GM13976 (cell line): ENCODE measurements at regions not wholly inside any gene's neighbourhood (a gene's known extent, or its start where the extent isn't known, plus 50 kb on each side); places are given as distances from the start of the nearest gene placed in this dataset.
A peak's percentile ranks its signal among the peaks of the same experiment; 100 is the strongest.
"Not testable (repeated sequence)": the region's sequence is repeated elsewhere in the genome, so short reads cannot be mapped to it uniquely, and the experiment has no call there.

ENCODE experiments used
- DNase-seq: peaks from one replicate; pipeline ENCODE4 v3.0.0; 2012; ENCODE audit warnings: low spot score
- in situ Hi-C: fragments of 300-500 bp; cut with MboI; formaldehyde crosslinking; loops from one replicate; pipeline ENCODE4 v1.12.0; 2022; ENCODE audit warnings: low sequenced_read_pairs, mixed read lengths, inconsistent platforms; ENCODE audit not compliant: unreplicated experiment

DNA sequence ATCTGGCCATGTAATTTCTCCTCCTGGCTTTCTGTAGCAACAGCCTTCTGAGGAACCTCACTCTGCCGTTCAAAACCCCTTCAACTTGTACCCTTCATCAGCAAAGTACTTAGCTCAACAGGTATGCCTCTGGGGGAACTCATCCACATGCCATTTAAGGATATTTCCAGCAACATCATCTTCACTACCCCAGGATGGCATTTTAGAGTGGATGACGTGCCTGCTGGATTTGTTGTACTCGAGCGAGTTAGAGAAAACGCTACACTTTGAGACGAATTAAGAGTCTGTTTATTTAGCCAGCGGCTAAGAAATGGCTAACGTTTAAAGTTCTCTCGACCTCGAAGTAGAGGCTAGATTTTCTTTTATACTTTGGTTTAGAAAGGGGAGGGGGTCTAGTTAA lies 122.1 kb downstream of the UNC93B1 start:
- in situ Hi-C loops, DNase-seq: not testable (repeated sequence)

DNA sequence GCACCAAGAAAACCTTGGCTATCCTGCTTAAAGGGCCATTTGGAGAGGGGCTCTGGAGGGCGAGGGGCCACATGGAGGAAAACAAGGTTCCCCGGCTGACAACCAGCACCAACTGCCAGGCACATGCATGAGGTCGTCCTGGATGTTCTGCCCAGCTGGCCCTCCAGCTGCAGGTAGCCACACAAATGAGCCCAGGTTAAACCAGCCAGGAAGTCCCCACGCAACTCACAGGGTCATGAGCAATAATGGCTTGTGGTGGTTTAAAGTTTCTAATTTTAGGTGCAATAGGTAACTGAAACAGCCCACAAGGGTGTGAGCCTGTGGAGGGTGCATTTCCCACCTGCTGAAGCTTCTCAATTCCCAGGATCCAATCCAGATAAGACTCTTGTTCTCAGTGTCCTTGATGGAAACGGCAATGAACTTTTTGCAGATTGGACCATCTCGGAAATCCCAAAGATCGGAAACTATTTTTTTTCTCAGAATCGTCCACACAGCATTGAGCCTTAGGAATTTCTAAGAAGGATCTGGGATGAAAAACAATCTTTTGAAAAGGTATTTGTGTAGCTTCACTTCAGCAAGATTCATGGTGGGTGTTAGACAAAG lies 123.2 kb downstream of the UNC93B1 start:
- in situ Hi-C loops: not testable (repeated sequence)

DNA sequence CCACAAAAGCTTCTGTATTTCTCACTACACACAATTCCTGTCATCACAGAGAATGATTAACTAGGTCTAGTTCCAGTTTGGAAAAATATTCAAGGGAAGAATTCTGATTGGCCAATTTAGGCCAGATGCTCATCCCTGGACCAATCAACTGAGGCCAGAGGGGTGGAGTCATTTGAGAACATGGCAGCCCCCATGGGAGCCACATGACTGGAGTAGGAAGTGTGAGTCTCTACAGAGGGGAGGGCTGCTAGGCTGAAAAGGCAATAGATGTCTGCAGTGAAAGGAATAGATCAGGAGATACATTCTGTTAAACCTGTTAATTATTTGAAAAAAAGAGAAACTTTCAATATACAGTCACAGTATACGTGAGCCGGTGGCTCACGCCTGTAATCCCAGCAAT lies 125.2 kb downstream of the UNC93B1 start:
- in situ Hi-C loops, DNase-seq: not testable (repeated sequence)

More for the DNA sequence above, 123.2 kb downstream of the UNC93B1 start:
- not testable (repeated sequence) for DNase-seq

DNA sequence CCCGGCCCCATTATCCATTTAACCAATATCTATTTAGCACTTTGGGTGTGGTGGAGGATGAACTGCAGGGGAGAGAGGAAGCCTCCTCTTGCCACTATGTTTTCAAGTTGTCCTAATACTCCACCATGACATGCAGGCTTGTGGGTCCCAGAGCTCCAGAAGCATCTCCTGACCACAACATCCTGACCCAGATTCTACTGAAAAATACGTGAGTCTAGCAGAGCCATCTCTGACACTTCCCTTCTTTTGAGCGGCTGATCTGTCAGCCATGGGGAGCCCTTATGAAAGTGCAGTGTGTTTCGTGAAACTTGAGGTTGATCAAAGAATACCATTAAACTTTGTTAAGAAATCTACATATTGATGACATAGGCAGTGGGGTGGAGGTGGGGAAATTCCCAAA lies 126.6 kb downstream of the UNC93B1 start:
- in situ Hi-C loops, DNase-seq: not testable (repeated sequence)

DNA sequence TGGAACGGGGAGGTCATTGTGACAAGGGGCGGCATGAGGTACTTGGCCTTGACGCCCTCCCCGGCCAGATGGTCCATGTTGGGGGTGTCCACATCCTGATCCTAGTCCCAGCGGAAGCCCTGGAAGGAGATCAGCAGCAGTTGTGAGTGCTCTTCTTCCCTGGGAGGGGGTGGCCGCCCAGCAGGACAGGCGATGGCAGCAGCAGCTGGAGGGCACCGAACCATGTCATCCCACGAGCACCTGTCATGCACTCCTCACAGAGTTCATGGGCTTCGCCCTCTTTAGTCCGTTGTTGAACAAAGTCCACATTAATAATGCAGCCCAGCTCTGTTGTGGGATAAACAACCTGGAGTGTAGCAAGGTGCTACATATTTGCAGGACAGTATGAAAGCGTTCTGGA lies 130.7 kb downstream of the UNC93B1 start:
- DNase-seq, in situ Hi-C loops: not testable (repeated sequence)

DNA sequence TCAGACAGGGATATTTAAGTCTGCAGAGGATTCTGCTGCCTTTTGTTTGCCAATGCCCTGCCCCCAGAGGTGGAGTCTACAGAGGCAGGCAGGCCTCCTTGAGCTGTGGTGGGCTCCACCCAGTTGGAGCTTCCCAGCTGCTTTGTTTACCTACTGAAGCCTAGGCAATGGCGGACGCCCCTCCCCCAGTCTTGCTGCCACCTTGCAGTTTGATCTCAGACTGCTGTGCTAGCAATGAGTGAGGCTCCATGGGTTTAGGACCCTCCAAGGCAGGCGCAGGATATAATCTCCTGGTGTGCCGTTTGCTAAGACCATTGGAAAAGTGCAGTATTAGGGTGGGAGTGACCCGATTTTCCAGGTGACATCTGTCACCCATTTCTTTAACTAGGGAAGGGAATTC lies 132.7 kb downstream of the UNC93B1 start:
- in situ Hi-C loops, DNase-seq: not testable (repeated sequence)

DNA sequence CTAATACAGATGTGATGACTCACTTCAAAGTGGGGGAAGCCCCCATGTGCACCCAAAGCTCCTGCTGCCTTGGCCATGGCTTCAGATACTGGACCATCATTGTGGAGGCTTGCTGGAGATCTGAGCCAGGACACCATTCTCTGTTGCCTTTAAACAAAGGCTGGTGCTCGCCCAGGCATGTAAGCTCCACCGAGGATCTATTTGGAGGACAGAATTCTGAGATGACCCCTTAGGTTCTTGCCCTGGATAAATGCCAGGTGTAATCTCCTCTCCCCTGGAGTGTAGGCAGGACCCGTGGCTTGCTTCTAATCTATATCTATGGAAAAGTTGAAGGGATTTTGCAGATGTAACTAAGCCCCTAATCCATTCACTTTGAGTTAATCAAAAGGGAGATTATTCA lies 141.0 kb downstream of the UNC93B1 start:
- in situ Hi-C loops, DNase-seq: not testable (repeated sequence)

DNA sequence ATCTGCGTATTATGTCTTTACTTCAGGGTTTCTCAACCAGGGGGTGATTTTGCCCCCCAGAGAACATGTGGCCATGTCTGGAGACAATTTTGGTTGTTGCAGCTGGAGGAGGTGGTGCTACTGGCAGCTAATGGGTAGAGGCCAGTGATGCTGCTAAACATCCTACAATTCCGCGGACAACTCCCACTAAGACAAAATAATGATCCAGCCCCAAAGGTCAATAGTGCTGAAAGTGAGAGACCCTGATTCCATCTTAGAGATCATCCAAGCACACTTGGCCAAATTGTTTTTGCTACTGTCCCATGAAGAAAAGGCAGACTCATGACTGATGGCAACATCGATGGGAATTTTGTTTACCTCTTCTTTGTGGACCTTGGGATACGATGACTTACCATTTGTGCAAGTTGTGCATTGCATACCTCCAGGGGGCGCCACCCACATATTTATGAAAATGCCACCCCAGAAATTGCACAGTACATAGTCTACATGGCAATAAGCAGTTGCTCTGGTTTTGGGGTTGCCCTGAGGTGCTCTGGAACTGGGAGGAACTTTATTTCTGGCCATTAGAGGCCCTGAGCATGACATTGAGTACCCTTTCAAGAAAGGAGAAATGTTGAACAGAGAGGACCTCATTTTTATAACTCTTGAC lies 144.3 kb downstream of the UNC93B1 start:
- DNase-seq: peak; percentile 4

DNA sequence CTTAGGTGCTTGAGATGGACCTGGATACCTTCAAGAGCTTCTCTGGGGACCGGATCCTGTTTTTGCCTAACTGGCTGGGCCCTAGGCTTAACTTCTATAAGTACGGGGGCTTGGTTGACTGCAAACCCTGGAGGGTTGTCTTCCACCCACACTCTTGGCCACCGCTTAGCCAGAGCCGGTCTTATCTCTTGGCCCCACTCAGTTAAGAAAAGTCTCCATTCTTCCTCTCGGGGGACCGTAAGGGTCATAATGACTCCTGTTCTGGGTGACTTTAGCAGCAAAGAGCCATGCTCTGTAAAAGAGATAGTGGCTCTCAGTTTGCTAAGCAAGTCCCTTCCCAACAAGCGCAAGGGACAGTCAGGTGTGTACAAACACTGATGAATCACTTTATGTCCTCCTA lies 153.2 kb downstream of the UNC93B1 start:
- in situ Hi-C loops: not testable (repeated sequence)

More for the DNA sequence above, 144.3 kb downstream of the UNC93B1 start:
- in situ Hi-C loops: not testable (repeated sequence)

DNA sequence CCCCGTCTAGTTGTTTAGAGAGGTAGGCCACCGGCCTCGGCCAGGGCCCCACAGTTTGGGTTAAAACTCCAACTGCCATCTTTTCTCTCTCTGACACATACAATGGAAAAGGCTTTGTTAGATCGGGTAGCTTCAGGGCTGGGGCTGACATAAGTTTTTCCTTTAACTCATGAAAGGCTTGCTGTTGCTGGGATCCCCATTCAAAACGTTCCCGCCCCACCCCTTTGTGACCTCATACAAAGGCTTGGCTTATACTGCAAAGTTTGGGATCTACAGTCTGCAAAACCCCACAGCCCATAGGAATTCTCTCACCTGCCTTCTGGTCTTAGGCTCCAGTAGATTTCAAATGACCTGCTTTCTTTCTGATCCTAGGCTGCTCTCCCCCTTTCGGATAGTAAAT lies 154.1 kb downstream of the UNC93B1 start:
- DNase-seq, in situ Hi-C loops: not testable (repeated sequence)

More for the DNA sequence above, 153.2 kb downstream of the UNC93B1 start:
- DNase-seq: not testable (repeated sequence)

DNA sequence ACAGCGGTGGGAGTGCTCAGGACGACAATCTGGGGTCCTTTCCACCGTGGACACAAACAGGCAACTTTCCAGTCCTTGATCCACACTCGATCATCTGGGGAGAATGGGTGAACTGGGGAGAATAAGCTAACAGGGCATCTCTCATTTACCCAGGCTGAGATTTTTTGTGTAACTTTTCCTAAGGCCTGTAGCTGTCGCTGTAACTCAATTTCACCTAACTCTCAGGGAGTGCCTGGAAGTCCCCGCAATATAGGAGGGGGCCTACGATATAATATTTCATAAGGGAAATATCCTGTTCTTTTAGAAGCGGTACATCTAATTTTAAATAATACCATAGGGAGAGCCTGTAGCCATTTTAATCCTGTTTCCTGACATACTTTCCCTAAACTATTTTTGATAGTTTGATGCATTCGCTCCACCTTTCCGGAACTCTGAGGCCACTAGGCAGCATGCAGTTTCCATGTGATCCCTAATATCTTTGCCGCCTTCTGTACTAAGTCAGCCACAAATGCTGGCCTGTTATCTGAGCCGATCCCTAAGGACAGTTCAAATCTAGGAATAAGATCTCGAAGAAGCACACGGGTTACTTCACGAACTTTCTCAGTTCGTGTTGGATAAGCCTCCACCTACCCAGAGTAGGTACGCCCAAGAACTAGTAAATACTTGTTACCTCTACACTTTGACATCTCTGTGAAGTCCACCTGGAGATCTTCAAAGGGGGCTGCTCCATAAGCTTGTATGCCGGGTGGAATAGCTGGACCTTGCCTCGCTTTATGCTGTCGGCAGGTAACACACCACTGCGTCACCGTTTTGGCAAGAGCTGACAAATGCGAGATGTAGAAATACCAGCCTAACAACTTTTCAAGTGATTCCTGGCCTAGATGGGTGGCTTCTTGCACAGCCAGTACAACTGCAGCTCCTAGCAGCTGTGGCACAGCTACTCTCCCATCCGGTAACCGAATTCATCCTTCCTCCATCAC lies 155.7 kb downstream of the UNC93B1 start:
- DNase-seq, in situ Hi-C loops: not testable (repeated sequence)

DNA sequence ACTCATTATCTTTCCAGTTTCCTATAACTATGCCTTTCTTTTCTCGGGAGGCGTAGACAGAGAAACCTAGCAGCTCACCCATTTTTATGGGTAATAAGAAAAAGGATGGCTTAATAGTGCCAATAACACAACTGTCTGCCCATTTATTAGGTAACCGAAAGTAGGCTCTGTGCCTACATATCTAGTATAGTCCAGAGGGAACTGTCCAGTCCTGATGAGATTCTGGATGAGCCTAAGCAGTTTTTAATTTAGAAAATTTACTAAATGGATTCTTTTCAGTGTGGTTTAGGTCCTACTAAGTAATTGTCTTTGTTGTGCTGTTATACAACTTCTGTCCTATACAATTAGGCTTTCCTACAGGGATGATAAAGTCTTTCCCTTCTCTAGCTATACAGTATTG lies 157.6 kb downstream of the UNC93B1 start:
- in situ Hi-C loops, DNase-seq: not testable (repeated sequence)

DNA sequence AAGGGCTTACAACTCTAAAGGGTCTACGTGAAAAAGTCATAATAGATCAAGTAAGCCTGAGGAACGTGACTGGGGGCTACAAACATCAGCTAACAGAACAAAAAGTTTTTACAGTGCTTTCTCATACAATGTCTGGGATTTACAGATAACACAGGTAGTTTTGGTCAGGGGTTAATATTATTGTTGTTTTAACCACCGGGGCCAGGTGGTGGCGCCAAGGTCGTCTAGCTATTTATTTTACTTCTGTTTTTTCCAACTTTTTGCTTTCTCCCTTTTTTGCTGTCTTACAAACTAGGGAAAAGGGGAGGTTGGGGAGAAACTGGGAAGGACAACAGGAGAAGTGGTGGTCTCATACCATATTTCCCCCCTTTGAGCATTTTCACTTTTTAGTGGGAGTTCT lies 158.6 kb downstream of the UNC93B1 start:
- in situ Hi-C loops: not testable (repeated sequence)

DNA sequence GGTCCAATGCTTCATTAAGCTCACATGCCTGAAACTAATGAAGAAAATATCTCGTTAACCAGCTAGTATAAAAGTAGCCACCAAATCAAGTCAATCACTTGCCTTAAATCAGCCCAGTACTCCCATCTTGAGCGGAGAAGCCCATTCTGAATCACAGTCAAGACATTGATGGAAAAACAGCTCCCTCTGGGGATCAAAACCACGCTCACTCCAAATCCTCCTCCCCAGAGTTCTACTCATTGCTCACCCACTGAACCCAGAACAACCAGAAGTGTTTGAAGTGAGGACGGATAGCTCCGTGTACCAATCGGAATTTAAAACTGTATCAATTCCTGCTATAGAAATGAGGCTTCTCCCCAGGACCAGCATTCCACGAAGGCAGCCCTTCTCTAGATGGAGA lies 163.3 kb downstream of the UNC93B1 start:
- DNase-seq, in situ Hi-C loops: not testable (repeated sequence)

More for the DNA sequence above, 158.6 kb downstream of the UNC93B1 start:
- not testable (repeated sequence) for DNase-seq

DNA sequence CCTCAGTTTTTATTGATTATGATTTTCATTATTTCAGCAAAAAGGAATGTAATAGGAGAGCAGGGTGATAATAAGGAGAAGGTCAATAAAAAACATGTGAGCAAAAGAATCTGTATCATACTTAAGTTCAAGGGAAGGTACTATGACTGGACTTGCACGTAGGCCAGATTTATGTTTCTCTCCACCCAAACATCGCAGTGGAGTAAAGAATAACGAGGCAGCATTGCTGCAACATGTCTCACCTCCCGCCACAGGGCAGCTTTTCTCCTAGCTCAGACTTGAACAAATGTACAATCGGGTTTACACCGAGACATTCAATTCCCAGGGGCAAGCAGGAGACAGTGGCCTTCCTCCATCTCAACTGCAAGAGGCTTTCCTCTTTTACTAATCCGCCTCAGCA lies 155.7 kb upstream of the ALDH3B2 start:
- DNase-seq, in situ Hi-C loops: not testable (repeated sequence)

DNA sequence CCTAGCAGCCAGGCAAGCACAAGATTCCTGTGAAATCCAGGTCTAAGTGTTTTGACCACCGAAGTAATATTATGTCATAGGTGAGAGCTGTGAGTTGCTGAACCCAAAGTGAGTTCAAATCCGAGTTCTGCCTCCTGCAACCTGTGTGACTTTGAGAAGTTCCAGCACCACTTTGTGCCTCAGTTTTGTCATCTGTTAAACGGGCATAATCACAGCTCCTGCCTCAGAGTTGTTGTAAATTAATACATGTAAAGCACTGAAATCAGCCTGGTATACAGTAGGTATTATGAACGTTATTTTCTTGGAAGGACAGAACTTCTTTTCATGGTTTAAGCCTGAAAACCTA lies 152.5 kb upstream of the ALDH3B2 start:
- DNase-seq, in situ Hi-C loops: not testable (repeated sequence)

DNA sequence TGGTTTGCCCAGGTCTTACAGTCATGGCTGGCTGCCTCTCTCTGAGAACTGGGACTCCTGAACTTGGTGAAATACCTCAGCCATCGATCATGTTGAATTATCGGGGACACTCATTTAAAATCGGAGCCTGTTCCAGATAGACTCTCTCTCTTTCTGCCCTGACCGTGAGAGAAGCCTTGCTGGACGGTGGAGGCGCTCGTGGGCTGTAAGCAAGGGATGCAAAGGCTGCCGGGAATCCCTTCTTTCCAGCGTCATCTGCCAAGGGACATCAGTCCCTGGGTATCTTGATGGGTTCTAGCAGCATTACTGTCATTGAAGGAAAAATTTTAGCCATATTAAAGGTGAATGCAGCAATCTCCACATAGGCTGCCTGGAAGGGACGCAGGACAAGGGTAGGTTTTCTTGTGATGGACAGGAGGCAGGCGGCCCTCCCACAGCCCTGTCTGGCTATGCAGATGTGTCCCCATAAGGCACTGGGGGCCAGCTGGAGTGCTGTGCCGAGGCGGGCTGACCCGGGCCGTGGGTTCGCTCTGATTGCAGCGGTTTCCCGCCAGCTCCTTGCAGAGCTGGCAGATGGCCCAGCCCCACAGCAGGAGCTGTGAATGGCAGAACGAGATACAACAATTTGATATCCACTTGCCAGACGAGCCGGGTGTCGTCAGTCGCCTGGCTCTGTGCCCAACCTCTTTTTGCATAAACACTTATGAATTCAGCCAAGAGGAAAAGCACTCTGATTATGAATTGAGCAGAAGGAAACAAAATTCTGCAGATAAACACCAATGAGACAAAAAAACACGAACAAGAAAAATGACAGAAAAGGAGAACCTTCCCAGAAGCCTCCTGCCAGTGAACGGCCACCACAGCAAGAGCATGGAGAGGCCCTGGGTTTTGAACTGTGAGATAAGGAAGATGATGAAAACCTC lies 151.9 kb upstream of the ALDH3B2 start:
- in situ Hi-C loops, DNase-seq: not testable (repeated sequence)

DNA sequence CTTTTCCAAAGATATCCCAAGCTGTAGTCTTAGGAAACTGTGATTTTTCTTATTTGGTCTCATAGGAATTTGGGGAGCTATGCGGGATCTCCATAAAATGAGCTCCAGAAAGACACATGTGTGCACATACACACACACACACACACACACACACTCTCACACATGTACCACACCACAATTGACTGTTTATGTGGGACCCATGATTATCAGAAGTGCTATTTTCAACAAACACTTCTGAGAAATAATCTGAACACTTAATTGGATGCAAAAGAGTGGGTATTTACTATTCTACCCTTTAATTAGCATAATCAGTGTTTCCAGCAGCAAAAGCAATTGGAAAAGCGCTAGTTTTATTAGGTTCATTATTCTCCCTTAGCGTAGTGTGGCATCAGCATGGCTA lies 150.4 kb upstream of the ALDH3B2 start:
- DNase-seq, in situ Hi-C loops: not testable (repeated sequence)
